Stomach (tissue), 8 donors: ENCODE measurements at regions not wholly inside any gene's neighbourhood (a gene's known extent, or its start where the extent isn't known, plus 50 kb on each side); places are given as distances from the start of the nearest gene placed in this dataset.

Experiments
- DNase-seq, 2 donors: peaks; one replicate each; pipeline versions ENCODE4 v3.0.0 to v3.0.0-alpha.2; 2013 to 2019
- H3K27ac ChIP-seq, 5 donors: fragments of 200-600 bp in 4 of 5; sonication (generic) in 4 of 5; one replicate each; pipeline ENCODE4 v1.5.1; 2013 to 2019; ENCODE audit warnings: mild to moderate bottlenecking in 1 of 5, moderate library complexity in 1 of 5
- H3K27me3 ChIP-seq, 3 donors: fragments of 200-600 bp; sonication (generic); one replicate each; pipeline ENCODE4 v1.5.1; 2017 to 2019; ENCODE audit warnings: mixed run types in 1 of 3
- H3K36me3 ChIP-seq, 4 donors: fragments of 200-600 bp; sonication (generic); 1 replicate in 3 of 4; 2 replicates in 1 of 4; pipeline ENCODE4 v1.5.1; 2016 to 2019
- H3K4me1 ChIP-seq, 4 donors: fragments of 200-600 bp; sonication (generic); one replicate each; pipeline ENCODE4 v1.5.1; 2016 to 2019
- H3K4me3 ChIP-seq, 4 donors: fragments of 200-600 bp; sonication (generic) in 3 of 4; one replicate each; pipeline ENCODE4 v1.5.1; 2016 to 2019; ENCODE audit warnings: mild to moderate bottlenecking in 1 of 4
- H3K9me3 ChIP-seq, 4 donors: fragments of 200-600 bp; sonication (generic); one replicate each; pipeline ENCODE4 v1.5.1; 2016 to 2019
- EP300 ChIP-seq: sonication (generic); formaldehyde crosslinking; IDR thresholded peaks from one replicate; pipeline ENCODE4 v1.6.1; 2017; ENCODE audit warnings: antibody characterized with exemption
- POLR2A ChIP-seq, 4 donors: fragments of 450-650 bp; IDR thresholded peaks; one replicate each; pipeline ENCODE4 v1.6.1; 2016; ENCODE audit warnings: antibody characterized with exemption in 4 of 4, control low read depth in 2 of 4, mild to moderate bottlenecking in 1 of 4, moderate library complexity in 1 of 4
- POLR2AphosphoS5 ChIP-seq, 3 donors: sonication (generic); formaldehyde crosslinking; IDR thresholded peaks; one replicate each; pipeline ENCODE4 v1.6.1; 2016; ENCODE audit warnings: antibody characterized with exemption in 3 of 3
- whole genome bisulfite sequencing, 5 donors: extraction: QIAGEN DNeasy Blood & Tissue Kit in 3 of 5; methylation state at CpG; one replicate each; pipeline versions ENCODE4 v1.1.5 to v1.1.7; 2013 to 2018; 5-methylcytosine and 5-hydroxymethylcytosine counted together
- intact Hi-C: fragments of 100-400 bp; cut with DNase I; formaldehyde crosslinking; loops from one replicate; pipeline ENCODE4 v1.15.1; 2023; ENCODE audit warnings: low total_unique reads
- TF ChIP-seq, protein P1 (sequence below), 7 experiments: fragments of 450-650 bp in 4 of 7; fragments of 200-600 bp in 3 of 7; sonication (generic) in 3 of 7; IDR thresholded peaks; one replicate each; pipeline ENCODE4 v1.5.1; 2016 to 2019; ENCODE audit warnings: antibody characterized with exemption in 7 of 7, control low read depth in 2 of 7, mild to moderate bottlenecking in 1 of 7
- donor health status: healthy with polysubstance abuse.
- donor health status: Bipolar disorder and iron deficiency.
- donor health status: healthy.

- no peak for TF ChIP-seq POLR2AphosphoS5 (IDR thresholded peaks at IDR 0.05)
- TF ChIP-seq, protein P1, sequence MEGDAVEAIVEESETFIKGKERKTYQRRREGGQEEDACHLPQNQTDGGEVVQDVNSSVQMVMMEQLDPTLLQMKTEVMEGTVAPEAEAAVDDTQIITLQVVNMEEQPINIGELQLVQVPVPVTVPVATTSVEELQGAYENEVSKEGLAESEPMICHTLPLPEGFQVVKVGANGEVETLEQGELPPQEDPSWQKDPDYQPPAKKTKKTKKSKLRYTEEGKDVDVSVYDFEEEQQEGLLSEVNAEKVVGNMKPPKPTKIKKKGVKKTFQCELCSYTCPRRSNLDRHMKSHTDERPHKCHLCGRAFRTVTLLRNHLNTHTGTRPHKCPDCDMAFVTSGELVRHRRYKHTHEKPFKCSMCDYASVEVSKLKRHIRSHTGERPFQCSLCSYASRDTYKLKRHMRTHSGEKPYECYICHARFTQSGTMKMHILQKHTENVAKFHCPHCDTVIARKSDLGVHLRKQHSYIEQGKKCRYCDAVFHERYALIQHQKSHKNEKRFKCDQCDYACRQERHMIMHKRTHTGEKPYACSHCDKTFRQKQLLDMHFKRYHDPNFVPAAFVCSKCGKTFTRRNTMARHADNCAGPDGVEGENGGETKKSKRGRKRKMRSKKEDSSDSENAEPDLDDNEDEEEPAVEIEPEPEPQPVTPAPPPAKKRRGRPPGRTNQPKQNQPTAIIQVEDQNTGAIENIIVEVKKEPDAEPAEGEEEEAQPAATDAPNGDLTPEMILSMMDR (IDR thresholded peaks at IDR 0.05), result no peak
- no peak for TF ChIP-seq POLR2A (IDR thresholded peaks at IDR 0.05)
- TF ChIP-seq EP300, result no peak
- intact Hi-C loops, result no loop called here
- Histone ChIP-seq H3K9me3 (no peaks in the 10 kb centered on the region), H3K4me1 (no peaks in the 10 kb centered on the region), H3K4me3 (no peak overlapping the region), H3K36me3 (no peaks in the 10 kb centered on the region), H3K27ac (no peak overlapping the region), H3K27me3 (no peaks in the 10 kb centered on the region)
- WGBS, 5 donors, result 84 to 94% (median 90%) methylated on average over 2 of the region's 2 CpGs
- DNase-seq, result no peak
Measured at GRCh38 chr20:11077226-11077625, 403.4 kb upstream of the JAG1 start.

DNA sequence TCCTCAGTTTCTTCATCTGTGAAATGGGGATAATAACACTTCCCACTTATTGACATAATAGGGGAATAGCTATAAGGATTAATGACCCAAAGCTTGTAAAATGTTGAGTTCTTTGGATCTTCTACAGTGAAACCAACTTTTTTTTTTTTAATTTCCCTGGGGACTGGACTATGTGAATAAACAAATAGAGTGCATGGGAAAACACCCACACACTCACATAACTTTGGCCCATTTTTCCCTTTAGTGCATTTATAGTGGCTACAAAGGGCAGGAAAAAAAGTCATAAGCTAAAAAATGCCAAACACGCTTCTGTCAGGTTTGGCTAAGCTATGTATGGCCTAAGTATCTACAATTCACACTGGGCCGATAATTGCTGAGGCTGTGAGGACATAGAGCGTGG lies 406.2 kb upstream of the JAG1 start:
- no peaks in the 10 kb centered on the region for H3K4me1 ChIP-seq
- peak in 1 of 2 donors; percentile 7 for DNase-seq
- intact Hi-C loops, result no loop called here
- H3K27me3 ChIP-seq, result no peaks in the 10 kb centered on the region
- H3K4me3 ChIP-seq, result no peak overlapping the region
- TF ChIP-seq POLR2AphosphoS5 (IDR thresholded peaks at IDR 0.05) (no peak), POLR2A (IDR thresholded peaks at IDR 0.05) (no peak)
- TF ChIP-seq, protein P1 (IDR thresholded peaks at IDR 0.05), result no peak
- WGBS, 5 donors, result 84 to 88% (median 86%) methylated on average over 3 of the region's 3 CpGs
- no peaks in the 10 kb centered on the region for H3K36me3 ChIP-seq
- no peaks in the 10 kb centered on the region for H3K9me3 ChIP-seq
- no peak overlapping the region for H3K27ac ChIP-seq

DNA sequence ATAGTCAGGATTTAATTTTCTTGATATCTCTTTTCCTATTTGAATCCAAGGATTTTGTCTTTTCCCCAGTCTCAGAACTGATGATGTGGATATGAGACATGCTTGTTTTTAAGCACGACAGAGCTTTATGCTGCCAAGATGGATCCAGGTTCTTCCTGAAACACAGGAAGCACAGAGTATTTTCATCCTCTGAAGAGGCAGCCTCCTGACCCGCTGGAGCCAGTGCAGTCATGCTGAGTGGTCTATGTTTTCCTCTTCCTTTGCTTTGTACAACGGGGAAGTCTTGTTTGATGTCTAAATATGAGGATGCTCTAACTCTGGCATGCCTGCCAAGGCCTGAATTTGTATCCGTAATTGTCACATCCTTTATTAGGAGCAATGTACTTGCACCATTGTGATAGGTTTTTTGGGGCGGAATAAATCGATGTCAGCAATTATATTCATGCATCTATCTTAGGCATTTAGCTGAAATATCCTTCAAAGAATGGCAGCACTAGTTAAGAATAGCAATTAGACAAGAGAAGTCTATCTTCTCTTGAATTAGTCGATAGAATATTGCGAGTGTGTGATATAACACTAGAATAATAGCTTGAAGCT lies 407.1 kb upstream of the JAG1 start:
- H3K27me3 ChIP-seq, result no peaks in the 10 kb centered on the region
- H3K9me3 ChIP-seq, result no peaks in the 10 kb centered on the region
- H3K36me3 ChIP-seq, result no peaks in the 10 kb centered on the region
- intact Hi-C loops, result no loop called here
- H3K4me1 ChIP-seq, result no peaks in the 10 kb centered on the region
- no peak overlapping the region for H3K4me3 ChIP-seq
- peak in 1 of 2 donors; percentile 32 for DNase-seq
- no peak overlapping the region for H3K27ac ChIP-seq
- TF ChIP-seq, protein P1 (IDR thresholded peaks at IDR 0.05), result no peak
- no peak for TF ChIP-seq POLR2A (IDR thresholded peaks at IDR 0.05)
- 73 to 88% (median 82%) methylated on average over 8 of the region's 8 CpGs for WGBS, 5 donors

DNA sequence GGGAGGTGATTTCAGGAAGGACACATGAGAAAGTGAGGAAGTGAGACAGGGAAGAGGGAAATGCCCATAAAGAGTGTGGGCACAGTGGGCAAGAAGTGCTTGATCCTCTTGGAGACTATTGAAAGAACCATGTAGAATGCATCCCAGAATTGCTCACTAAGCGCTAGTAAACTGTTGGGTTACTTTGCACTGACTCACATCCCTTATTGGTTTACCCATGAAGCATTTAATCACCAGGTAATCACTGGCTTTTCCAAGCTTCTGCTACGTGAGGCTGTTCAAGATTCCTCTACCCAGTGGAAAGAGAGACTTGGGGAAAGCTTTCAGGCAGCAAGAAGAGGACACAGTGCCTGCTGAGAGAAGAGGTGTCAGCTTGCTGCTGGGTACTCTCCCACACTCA lies 410.0 kb upstream of the JAG1 start:
- Histone ChIP-seq H3K27ac (no peak overlapping the region), H3K4me3 (no peak overlapping the region), H3K36me3 (no peaks in the 10 kb centered on the region), H3K9me3 (no peaks in the 10 kb centered on the region), H3K4me1 (no peaks in the 10 kb centered on the region), H3K27me3 (no peaks in the 10 kb centered on the region)
- intact Hi-C loops, result no loop called here
- DNase-seq, result no peak
- 70 to 93% (median 88%) methylated on average over 2 of the region's 2 CpGs for WGBS, 5 donors
- TF ChIP-seq POLR2AphosphoS5 (IDR thresholded peaks at IDR 0.05), result no peak
- TF ChIP-seq, protein P1 (IDR thresholded peaks at IDR 0.05), result no peak
- TF ChIP-seq EP300, result no peak
- no peak for TF ChIP-seq POLR2A (IDR thresholded peaks at IDR 0.05)
